AG10803 (cell line): ENCODE measurements at regions not wholly inside any gene's neighbourhood (a gene's known extent, or its start where the extent isn't known, plus 50 kb on each side); places are given as distances from the start of the nearest gene placed in this dataset.
"Not testable (repeated sequence)": the region's sequence is repeated elsewhere in the genome, so short reads cannot be mapped to it uniquely, and the experiment has no call there.

ENCODE experiments used
- DNase-seq: peaks from one replicate; pipeline ENCODE4 v3.0.0; 2010; ENCODE audit warnings: low read depth
- H3K4me3 ChIP-seq: 2 replicates; pipeline ENCODE4 v1.5.1; 2011; ENCODE audit warnings: mild to moderate bottlenecking, low read length, control low read depth
- TF ChIP-seq, protein P1 (sequence below): conservative IDR thresholded peaks from 2 replicates; pipeline ENCODE4 v1.5.1; 2011; ENCODE audit warnings: mild to moderate bottlenecking, low read length, control low read depth, inconsistent platforms

DNA sequence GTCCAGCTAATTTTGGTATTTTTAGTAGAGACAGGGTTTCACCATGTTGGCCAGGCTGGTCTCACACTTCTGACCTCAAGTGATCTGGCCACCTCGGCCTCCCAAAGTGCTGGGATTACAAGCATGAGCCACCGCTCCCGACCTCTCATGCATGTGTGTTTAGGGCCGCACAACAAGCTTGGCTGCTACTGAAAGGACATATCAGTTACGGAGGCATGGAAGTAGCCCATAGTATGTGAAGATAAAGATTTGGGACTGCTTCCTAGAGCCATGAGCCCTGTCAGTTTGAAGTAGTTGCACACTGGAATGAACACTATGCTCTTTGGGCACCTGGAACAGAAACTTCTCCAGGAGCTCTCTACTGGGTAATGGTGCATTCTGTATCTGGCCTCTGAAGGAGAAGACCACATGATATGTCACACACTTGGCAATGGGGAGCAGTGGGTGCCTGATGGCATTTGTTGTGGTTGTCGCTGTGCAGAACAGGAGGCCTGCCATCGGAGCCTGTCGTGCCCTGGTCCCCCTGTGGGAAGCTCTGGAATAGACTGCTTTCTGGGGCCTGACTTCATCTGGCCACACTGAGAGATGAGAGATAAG is 144.7 kb upstream of the KIF26B start:
- TF ChIP-seq, protein P1, sequence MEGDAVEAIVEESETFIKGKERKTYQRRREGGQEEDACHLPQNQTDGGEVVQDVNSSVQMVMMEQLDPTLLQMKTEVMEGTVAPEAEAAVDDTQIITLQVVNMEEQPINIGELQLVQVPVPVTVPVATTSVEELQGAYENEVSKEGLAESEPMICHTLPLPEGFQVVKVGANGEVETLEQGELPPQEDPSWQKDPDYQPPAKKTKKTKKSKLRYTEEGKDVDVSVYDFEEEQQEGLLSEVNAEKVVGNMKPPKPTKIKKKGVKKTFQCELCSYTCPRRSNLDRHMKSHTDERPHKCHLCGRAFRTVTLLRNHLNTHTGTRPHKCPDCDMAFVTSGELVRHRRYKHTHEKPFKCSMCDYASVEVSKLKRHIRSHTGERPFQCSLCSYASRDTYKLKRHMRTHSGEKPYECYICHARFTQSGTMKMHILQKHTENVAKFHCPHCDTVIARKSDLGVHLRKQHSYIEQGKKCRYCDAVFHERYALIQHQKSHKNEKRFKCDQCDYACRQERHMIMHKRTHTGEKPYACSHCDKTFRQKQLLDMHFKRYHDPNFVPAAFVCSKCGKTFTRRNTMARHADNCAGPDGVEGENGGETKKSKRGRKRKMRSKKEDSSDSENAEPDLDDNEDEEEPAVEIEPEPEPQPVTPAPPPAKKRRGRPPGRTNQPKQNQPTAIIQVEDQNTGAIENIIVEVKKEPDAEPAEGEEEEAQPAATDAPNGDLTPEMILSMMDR: no peak
- H3K4me3 ChIP-seq: no peak overlapping the region
- no peak for DNase-seq

- DNase-seq: peak; percentile 9
- no peak overlapping the region for H3K4me3 ChIP-seq
- TF ChIP-seq, protein P1: no peak
These were observed 144.4 kb upstream of the HNRNPU start for GRCh38 chr1:245008761-245009160.

- no peak overlapping the region for H3K4me3 ChIP-seq
- no peak for DNase-seq
- TF ChIP-seq, protein P1: no peak
These were observed 143.5 kb upstream of the HNRNPU start for GRCh38 chr1:245007852-245008251.

DNA sequence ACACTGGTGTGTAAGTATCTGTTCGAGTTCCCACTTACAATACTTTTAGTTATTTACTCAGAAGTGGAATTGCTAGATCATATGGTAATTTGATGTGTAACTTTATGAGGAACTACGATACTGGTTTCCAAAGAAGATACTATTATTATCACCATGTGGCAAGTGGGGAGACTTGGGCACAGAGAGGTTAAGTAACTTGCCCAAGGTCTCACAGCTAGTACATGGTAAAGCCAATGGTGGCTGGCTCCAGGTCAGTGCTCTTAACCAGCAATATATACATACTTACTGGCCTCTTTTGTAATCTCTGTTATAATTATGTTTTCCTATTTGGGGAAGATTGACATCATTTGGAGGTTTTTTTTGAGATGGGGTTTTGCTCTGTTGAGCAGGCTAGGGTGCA is 138.9 kb upstream of the HNRNPU start:
- no peak for DNase-seq
- TF ChIP-seq, protein P1: no peak
- no peak overlapping the region for H3K4me3 ChIP-seq

DNA sequence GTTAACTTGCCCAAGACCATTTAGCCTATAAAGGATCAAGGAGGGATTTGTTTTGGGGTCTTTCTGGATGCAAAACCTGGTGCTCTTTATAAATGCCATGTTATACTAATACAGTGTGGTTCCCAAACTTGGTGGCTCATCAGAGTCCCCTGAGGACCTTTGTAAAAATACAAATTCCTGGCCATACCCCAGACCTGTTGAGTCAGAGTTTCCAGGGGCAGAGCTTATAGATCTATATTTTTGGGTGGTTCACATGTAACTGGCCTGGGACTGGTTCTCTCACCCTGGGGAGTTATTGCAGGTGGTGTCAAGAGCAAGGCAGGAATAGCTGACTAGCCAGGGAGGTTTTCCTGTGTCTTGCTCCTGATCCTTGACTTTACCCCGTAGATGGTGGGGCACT is 136.9 kb upstream of the HNRNPU start:
- H3K4me3 ChIP-seq: no peak overlapping the region
- TF ChIP-seq, protein P1: no peak
- no peak for DNase-seq

- TF ChIP-seq, protein P1: no peak
- H3K4me3 ChIP-seq: no peak overlapping the region
- no peak for DNase-seq
These were observed 136.5 kb upstream of the HNRNPU start for GRCh38 chr1:245000872-245001188.

- not testable (repeated sequence) for H3K4me3 ChIP-seq, DNase-seq
These were observed 135.3 kb upstream of the HNRNPU start for GRCh38 chr1:244999644-245000043.
